HepG2 (cell line): ENCODE measurements at regions not wholly inside any gene's neighbourhood (a gene's known extent, or its start where the extent isn't known, plus 50 kb on each side); places are given as distances from the start of the nearest gene placed in this dataset.

Experiments used
- AHDC1 ChIP-seq: sonication (generic); formaldehyde crosslinking; IDR thresholded peaks from 2 replicates; pipeline ENCODE4 v1.5.1; 2020; ENCODE audit warnings: mild to moderate bottlenecking, missing genetic modification reagents, borderline replicate concordance
- CENPT ChIP-seq: sonication (generic); formaldehyde crosslinking; IDR thresholded peaks from 2 replicates; pipeline ENCODE4 v1.8.0; 2022; ENCODE audit warnings: low read depth, mild to moderate bottlenecking, moderate library complexity, missing genetic modification reagents
- CERS6 ChIP-seq: sonication (generic); formaldehyde crosslinking; IDR thresholded peaks from 2 replicates; pipeline ENCODE4 v1.5.0; 2020; ENCODE audit warnings: missing genetic modification reagents
- TAF15 ChIP-seq: fragments of 200-400 bp; formaldehyde crosslinking; IDR thresholded peaks from one replicate; pipeline ENCODE4 v1.6.1; 2018; ENCODE audit warnings: mild to moderate bottlenecking, low read depth, low read length; ENCODE audit not compliant: poor library complexity, severe bottlenecking
- TMF1 ChIP-seq: sonication (generic); formaldehyde crosslinking; IDR thresholded peaks from 2 replicates; pipeline ENCODE4 v1.8.1; 2022; ENCODE audit warnings: low read depth, missing genetic modification reagents
- ZNF205 ChIP-seq: IDR thresholded peaks from 2 replicates; pipeline ENCODE4 v1.6.1; 2018; ENCODE audit warnings: missing biosample characterization, missing genetic modification reagents
- ZNF264 ChIP-seq: sonication (generic); formaldehyde crosslinking; IDR thresholded peaks from 2 replicates; pipeline ENCODE4 v1.4.0; 2020; ENCODE audit warnings: missing genetic modification reagents
- ZNF34 ChIP-seq: sonication (generic); formaldehyde crosslinking; IDR thresholded peaks from 2 replicates; pipeline ENCODE4 v1.4.0; 2020; ENCODE audit warnings: mild to moderate bottlenecking, missing genetic modification reagents, borderline replicate concordance

- TF ChIP-seq TMF1 (CRISPR knock-in tag) (no peak), ZNF264 (CRISPR knock-in tag) (no peak), CENPT (CRISPR knock-in tag) (no peak), CERS6 (CRISPR knock-in tag) (no peak), AHDC1 (CRISPR knock-in tag) (no peak), TAF15 (no peak), ZNF34 (CRISPR knock-in tag) (no peak), ZNF205 (CRISPR knock-in tag) (no peak)
Measured at GRCh38 chr1:172867216-172867818, 183.4 kb downstream of the TNFSF18 start (continued).
